22Rv1 (cell line): ENCODE measurements at regions not wholly inside any gene's neighbourhood (a gene's known extent, or its start where the extent isn't known, plus 50 kb on each side); places are given as distances from the start of the nearest gene placed in this dataset.

Source experiments
- H3K27ac ChIP-seq: fragments of 450-650 bp; 2 replicates; pipeline ENCODE4 v1.5.1; 2017
- CTCF ChIP-seq: fragments of 450-650 bp; IDR thresholded peaks from 2 replicates; pipeline ENCODE4 v1.5.1; 2017; ENCODE audit warnings: mild to moderate bottlenecking
- ZFX ChIP-seq: fragments of 450-650 bp; IDR thresholded peaks from 2 replicates; pipeline ENCODE4 v1.6.1; 2017; ENCODE audit warnings: antibody characterized with exemption, borderline replicate concordance

- no peak for TF ChIP-seq ZFX
- TF ChIP-seq CTCF = no peak
- H3K27ac ChIP-seq = no peak overlapping the region
These were observed 933.6 kb downstream of the EFNA5 start for GRCh38 chr5:106737111-106737510.

- TF ChIP-seq CTCF (no peak), ZFX (no peak)
- no peak overlapping the region for H3K27ac ChIP-seq
These were observed 938.1 kb downstream of the EFNA5 start for GRCh38 chr5:106732624-106733023.

GRCh38 chr5:106730912-106731311 is 939.8 kb downstream of the EFNA5 start:
- TF ChIP-seq ZFX (no peak), CTCF (no peak)
- no peak overlapping the region for H3K27ac ChIP-seq

GRCh38 chr5:106730506-106730905 is 940.2 kb downstream of the EFNA5 start:
- H3K27ac ChIP-seq = no peak overlapping the region
- TF ChIP-seq CTCF (no peak), ZFX (no peak)

GRCh38 chr5:106728208-106728607 is 942.5 kb downstream of the EFNA5 start:
- TF ChIP-seq CTCF (no peak), ZFX (no peak)
- H3K27ac ChIP-seq = no peak overlapping the region

GRCh38 chr5:106727071-106727470 is 943.7 kb downstream of the EFNA5 start:
- H3K27ac ChIP-seq = no peak overlapping the region
- TF ChIP-seq CTCF (no peak), ZFX (no peak)

- H3K27ac ChIP-seq = no peak overlapping the region
- TF ChIP-seq CTCF (no peak), ZFX (no peak)
These were observed 950.4 kb downstream of the EFNA5 start for GRCh38 chr5:106720367-106720766.
